ENCODE measurements at regions not wholly inside any gene's neighbourhood (a gene's known extent, or its start where the extent isn't known, plus 50 kb on each side); places are given as distances from the start of the nearest gene placed in this dataset.

DNA sequence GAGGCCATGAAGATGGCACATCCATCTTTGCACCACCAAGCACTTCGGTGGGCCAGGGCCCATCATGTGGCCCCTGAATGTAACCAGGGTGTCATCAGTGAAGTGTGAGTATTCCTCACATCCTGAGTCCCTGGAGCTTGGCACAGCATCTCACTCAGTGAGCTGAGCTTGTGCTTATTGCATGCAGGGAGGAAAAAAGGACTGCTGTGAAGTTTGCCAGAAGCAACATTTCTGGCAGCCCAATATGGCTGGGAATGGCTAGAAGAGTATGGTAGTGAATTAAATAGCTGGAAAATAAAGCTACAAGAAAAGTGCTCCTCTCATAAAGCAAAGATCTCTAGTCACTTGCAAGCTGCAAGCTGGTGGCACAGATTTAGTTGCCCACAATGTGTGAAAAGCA lies 109.3 kb downstream of the TNFSF18 start:
- H3K27me3 ChIP-seq (ENCODE audit: insufficient read depth, low read length) = no peaks in the 10 kb centered on the region
- DNase-seq = no peak
- no peaks in the 10 kb centered on the region for H3K4me1 ChIP-seq (ENCODE audit: insufficient read depth, low read length)
- H3K4me2 ChIP-seq (ENCODE audit: insufficient read depth, insufficient read length, low read length) = no peak overlapping the region
- no peaks in the 10 kb centered on the region for H3K79me2 ChIP-seq (ENCODE audit: insufficient read depth, low read length)
- H3K4ac ChIP-seq (ENCODE audit: low read depth, low read length) = no peak overlapping the region
- no peaks in the 10 kb centered on the region for H3K9me3 ChIP-seq (ENCODE audit: control insufficient read depth, low read depth, low read length)
- H2AK5ac ChIP-seq (ENCODE audit: insufficient read length, low read length) = no peak overlapping the region
- no peak overlapping the region for H2BK20ac ChIP-seq (ENCODE audit: low read depth, low read length, poor library complexity, severe bottlenecking)
- no CpG with 5 or more reads among the region's 1 CpG for WGBS (ENCODE audit: extremely low coverage, insufficient read length, low lambda C conversion rate)
- H3K27ac ChIP-seq (ENCODE audit: insufficient read length, low read depth, low read length) = no peak overlapping the region
- no peaks in the 10 kb centered on the region for H3K79me1 ChIP-seq (ENCODE audit: insufficient read depth, low read depth, low read length, poor library complexity, severe bottlenecking)
- H3K56ac ChIP-seq (ENCODE audit: insufficient read length, low read depth, low read length) = no peak overlapping the region
- no peaks in the 10 kb centered on the region; a peak in 1 of 5 replicates for H3K9me3 Mint-ChIP-seq
- H3K14ac ChIP-seq (ENCODE audit: insufficient read depth, low read length) = no peak overlapping the region; the same call in 1 of the 2 replicates
- no peak overlapping the region for H2BK5ac ChIP-seq (ENCODE audit: insufficient read length, low read length)
- no peak overlapping the region for H3K4me3 Mint-ChIP-seq
- peaks cover 3 to 4% of the 10 kb centered on the region in 2 experiments; a peak in 2 of 4 replicates for H3K4me1 Mint-ChIP-seq
- H2AFZ ChIP-seq (ENCODE audit: low read length) = no peak overlapping the region
- H4K5ac ChIP-seq (ENCODE audit: insufficient read length, low read depth, low read length) = no peak overlapping the region
- no peak overlapping the region for H4K91ac ChIP-seq (ENCODE audit: insufficient read length, low read depth, low read length)
- H2BK12ac ChIP-seq (ENCODE audit: insufficient read length, low read depth, low read length) = no peak overlapping the region
- H3K9ac ChIP-seq (ENCODE audit: extremely low read depth, insufficient read length, low read length) = no peak overlapping the region
- no peak overlapping the region for H3T11ph ChIP-seq (ENCODE audit: low read length)
- no peaks in the 10 kb centered on the region for H3K36me3 Mint-ChIP-seq (ENCODE audit: insufficient read depth in 1 of 3, low read depth in 3 of 3)
- no peak overlapping the region for H3K23ac ChIP-seq (ENCODE audit: insufficient read length, low read depth, low read length)
- no peak overlapping the region for H3K18ac ChIP-seq (ENCODE audit: insufficient read length, low read depth, low read length)
- H3K23me2 ChIP-seq (ENCODE audit: insufficient read length, low read depth, low read length, poor library complexity, severe bottlenecking) = no peaks in the 10 kb centered on the region
- no peak overlapping the region for H2BK120ac ChIP-seq (ENCODE audit: low read depth, low read length, poor library complexity, severe bottlenecking)
- H4K8ac ChIP-seq (replicated peaks; ENCODE audit: insufficient read length, low read depth, low read length) = no peak overlapping the region
- H3K27ac Mint-ChIP-seq = no peak overlapping the region
- H2BK15ac ChIP-seq (ENCODE audit: low read depth, low read length) = no peak overlapping the region
- no peaks in the 10 kb centered on the region; the same call in 1 of the 2 replicates for H3K27me3 Mint-ChIP-seq (ENCODE audit: low read depth)
- no peaks in the 10 kb centered on the region for H4K20me1 ChIP-seq (ENCODE audit: control insufficient read depth, insufficient read depth, insufficient read length)
- TF ChIP-seq, protein P1, sequence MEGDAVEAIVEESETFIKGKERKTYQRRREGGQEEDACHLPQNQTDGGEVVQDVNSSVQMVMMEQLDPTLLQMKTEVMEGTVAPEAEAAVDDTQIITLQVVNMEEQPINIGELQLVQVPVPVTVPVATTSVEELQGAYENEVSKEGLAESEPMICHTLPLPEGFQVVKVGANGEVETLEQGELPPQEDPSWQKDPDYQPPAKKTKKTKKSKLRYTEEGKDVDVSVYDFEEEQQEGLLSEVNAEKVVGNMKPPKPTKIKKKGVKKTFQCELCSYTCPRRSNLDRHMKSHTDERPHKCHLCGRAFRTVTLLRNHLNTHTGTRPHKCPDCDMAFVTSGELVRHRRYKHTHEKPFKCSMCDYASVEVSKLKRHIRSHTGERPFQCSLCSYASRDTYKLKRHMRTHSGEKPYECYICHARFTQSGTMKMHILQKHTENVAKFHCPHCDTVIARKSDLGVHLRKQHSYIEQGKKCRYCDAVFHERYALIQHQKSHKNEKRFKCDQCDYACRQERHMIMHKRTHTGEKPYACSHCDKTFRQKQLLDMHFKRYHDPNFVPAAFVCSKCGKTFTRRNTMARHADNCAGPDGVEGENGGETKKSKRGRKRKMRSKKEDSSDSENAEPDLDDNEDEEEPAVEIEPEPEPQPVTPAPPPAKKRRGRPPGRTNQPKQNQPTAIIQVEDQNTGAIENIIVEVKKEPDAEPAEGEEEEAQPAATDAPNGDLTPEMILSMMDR (conservative IDR thresholded peaks at IDR 0.05) = no peak

Measured in H9 (cell line).